HL-60 (cell line): ENCODE measurements at regions not wholly inside any gene's neighbourhood (a gene's known extent, or its start where the extent isn't known, plus 50 kb on each side); places are given as distances from the start of the nearest gene placed in this dataset.

Experiments
- DNase-seq, 2 experiments: peaks; one replicate each; pipeline ENCODE4 v3.0.0-alpha.2; 2010 to 2020; ENCODE audit warnings: low read depth in 1 of 2, low spot score in 1 of 2
- H3K27ac ChIP-seq: fragments of 250-450 bp; sonication (Bioruptor Pico); replicated peaks from 2 replicates; pipeline ENCODE4 v1.5.1; 2020; ENCODE audit warnings: mild to moderate bottlenecking, moderate library complexity
- H3K27me3 ChIP-seq: fragments of 250-450 bp; sonication (Bioruptor Pico); 2 replicates; pipeline ENCODE4 v1.5.1; 2021; ENCODE audit warnings: mild to moderate bottlenecking, moderate library complexity; ENCODE audit not compliant: insufficient read depth, poor library complexity, severe bottlenecking
- H3K4me3 ChIP-seq: replicated peaks from 2 replicates; pipeline ENCODE4 v1.5.1; 2011; ENCODE audit warnings: mild to moderate bottlenecking, control low read depth, low read length; ENCODE audit not compliant: insufficient read depth
- CTCF ChIP-seq: IDR thresholded peaks from one replicate; pipeline ENCODE4 v1.5.1; 2011; ENCODE audit warnings: low read length, control low read depth, inconsistent platforms; ENCODE audit not compliant: insufficient read depth
- GABPA ChIP-seq: IDR thresholded peaks from 2 replicates; pipeline ENCODE4 v1.6.1; 2012; ENCODE audit warnings: low read depth
- POLR2AphosphoS5 ChIP-seq: IDR thresholded peaks from 2 replicates; pipeline ENCODE4 v1.6.1; 2012; ENCODE audit warnings: low read depth
- SPI1 ChIP-seq: IDR thresholded peaks from 2 replicates; pipeline ENCODE4 v1.6.1; 2012; ENCODE audit warnings: low read depth, mild to moderate bottlenecking, borderline replicate concordance
- TF ChIP-seq, protein P1 (sequence below): IDR thresholded peaks from 2 replicates; pipeline ENCODE4 v1.6.1; 2012; ENCODE audit warnings: low read depth; ENCODE audit not compliant: insufficient replicate concordance

GRCh38 chr9:86642721-86643120 lies 288.5 kb upstream of the TUT7 start:
- TF ChIP-seq CTCF (no peak), SPI1 (no peak), POLR2AphosphoS5 (no peak), GABPA (no peak)
- TF ChIP-seq, protein P1, sequence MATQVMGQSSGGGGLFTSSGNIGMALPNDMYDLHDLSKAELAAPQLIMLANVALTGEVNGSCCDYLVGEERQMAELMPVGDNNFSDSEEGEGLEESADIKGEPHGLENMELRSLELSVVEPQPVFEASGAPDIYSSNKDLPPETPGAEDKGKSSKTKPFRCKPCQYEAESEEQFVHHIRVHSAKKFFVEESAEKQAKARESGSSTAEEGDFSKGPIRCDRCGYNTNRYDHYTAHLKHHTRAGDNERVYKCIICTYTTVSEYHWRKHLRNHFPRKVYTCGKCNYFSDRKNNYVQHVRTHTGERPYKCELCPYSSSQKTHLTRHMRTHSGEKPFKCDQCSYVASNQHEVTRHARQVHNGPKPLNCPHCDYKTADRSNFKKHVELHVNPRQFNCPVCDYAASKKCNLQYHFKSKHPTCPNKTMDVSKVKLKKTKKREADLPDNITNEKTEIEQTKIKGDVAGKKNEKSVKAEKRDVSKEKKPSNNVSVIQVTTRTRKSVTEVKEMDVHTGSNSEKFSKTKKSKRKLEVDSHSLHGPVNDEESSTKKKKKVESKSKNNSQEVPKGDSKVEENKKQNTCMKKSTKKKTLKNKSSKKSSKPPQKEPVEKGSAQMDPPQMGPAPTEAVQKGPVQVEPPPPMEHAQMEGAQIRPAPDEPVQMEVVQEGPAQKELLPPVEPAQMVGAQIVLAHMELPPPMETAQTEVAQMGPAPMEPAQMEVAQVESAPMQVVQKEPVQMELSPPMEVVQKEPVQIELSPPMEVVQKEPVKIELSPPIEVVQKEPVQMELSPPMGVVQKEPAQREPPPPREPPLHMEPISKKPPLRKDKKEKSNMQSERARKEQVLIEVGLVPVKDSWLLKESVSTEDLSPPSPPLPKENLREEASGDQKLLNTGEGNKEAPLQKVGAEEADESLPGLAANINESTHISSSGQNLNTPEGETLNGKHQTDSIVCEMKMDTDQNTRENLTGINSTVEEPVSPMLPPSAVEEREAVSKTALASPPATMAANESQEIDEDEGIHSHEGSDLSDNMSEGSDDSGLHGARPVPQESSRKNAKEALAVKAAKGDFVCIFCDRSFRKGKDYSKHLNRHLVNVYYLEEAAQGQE, result no peak
- no peak for DNase-seq

GRCh38 chr9:86641970-86642369 lies 287.8 kb upstream of the TUT7 start:
- TF ChIP-seq CTCF (no peak), POLR2AphosphoS5 (no peak), GABPA (no peak), SPI1 (no peak)
- TF ChIP-seq, protein P1, result no peak
- H3K4me3 ChIP-seq, result no peak overlapping the region
- H3K27ac ChIP-seq, result no peak overlapping the region
- H3K27me3 ChIP-seq, result no peaks in the 10 kb centered on the region
- no peak for DNase-seq

More at GRCh38 chr9:86642721-86643120, 288.5 kb upstream of the TUT7 start:
- no peaks in the 10 kb centered on the region for H3K27me3 ChIP-seq
- H3K4me3 ChIP-seq, result no peak overlapping the region
- H3K27ac ChIP-seq, result no peak overlapping the region

DNA sequence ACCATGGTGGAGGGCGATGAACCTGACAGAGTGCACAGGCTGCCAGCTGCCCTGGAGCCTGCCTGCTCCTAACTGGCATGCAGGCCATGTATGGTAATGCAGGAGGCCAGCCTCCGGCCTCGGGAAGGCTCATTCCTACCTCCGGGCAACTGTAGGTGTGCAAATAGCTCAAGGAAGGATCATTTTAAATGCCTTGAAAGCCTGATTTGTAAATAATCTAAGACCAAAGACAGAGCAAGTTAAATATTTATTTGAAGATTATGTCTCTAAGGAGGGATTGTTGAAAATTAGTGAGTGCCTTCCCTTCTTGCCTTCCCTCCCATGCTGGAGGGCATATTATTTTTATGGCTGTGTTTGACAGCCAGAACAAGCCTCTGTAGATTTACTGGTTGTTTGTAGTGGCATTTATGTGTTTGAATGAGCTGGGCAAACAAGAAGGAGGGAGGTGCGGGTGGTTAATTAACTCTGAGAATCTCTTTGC lies 285.7 kb upstream of the TUT7 start:
- DNase-seq, result no peak
- no peak overlapping the region for H3K4me3 ChIP-seq
- TF ChIP-seq, protein P1, result no peak
- TF ChIP-seq POLR2AphosphoS5, result no peak
- TF ChIP-seq GABPA, result no peak
- TF ChIP-seq SPI1, result no peak
- TF ChIP-seq CTCF, result no peak

More for the DNA sequence above, 285.7 kb upstream of the TUT7 start:
- Histone ChIP-seq H3K27ac (no peak overlapping the region), H3K27me3 (no peaks in the 10 kb centered on the region)
